HG03064 (cell line): ENCODE measurements at regions not wholly inside any gene's neighbourhood (a gene's known extent, or its start where the extent isn't known, plus 50 kb on each side); places are given as distances from the start of the nearest gene placed in this dataset.
A peak's percentile ranks its signal among the peaks of the same experiment; 100 is the strongest.
"Not testable (repeated sequence)": the region's sequence is repeated elsewhere in the genome, so short reads cannot be mapped to it uniquely, and the experiment has no call there.

Source experiments
- ATAC-seq: cut with Tn5 transposase; IDR thresholded peaks from one replicate; pipeline ENCODE4 v1.9.1; 2021; ENCODE audit warnings: low read depth; ENCODE audit not compliant: unreplicated experiment

GRCh38 chr1:101185421-101185820 lies 51.4 kb upstream of the S1PR1 start:
- ATAC-seq: no peak

GRCh38 chr1:101183388-101183699 lies 53.5 kb upstream of the S1PR1 start:
- ATAC-seq: no peak

- no peak for ATAC-seq
These were observed 54.0 kb upstream of the S1PR1 start for GRCh38 chr1:101182627-101183387.

- no peak for ATAC-seq
These were observed 54.9 kb upstream of the S1PR1 start for GRCh38 chr1:101181930-101182329.

- peak; percentile 94 for ATAC-seq
These were observed 57.9 kb upstream of the S1PR1 start for GRCh38 chr1:101178688-101179491.

- ATAC-seq: no peak
These were observed 58.5 kb upstream of the S1PR1 start for GRCh38 chr1:101178341-101178687.

GRCh38 chr1:101175886-101176285 lies 60.9 kb upstream of the S1PR1 start:
- ATAC-seq: no peak

- ATAC-seq: no peak
These were observed 61.4 kb upstream of the S1PR1 start for GRCh38 chr1:101175466-101175865.

- ATAC-seq: no peak
These were observed 62.1 kb upstream of the S1PR1 start for GRCh38 chr1:101174722-101175121.

- not testable (repeated sequence) for ATAC-seq
These were observed 62.5 kb upstream of the S1PR1 start for GRCh38 chr1:101174298-101174697.

- no peak for ATAC-seq
These were observed 66.2 kb upstream of the S1PR1 start for GRCh38 chr1:101170506-101171050.

- ATAC-seq: no peak
These were observed 68.9 kb upstream of the S1PR1 start for GRCh38 chr1:101167891-101168290.

GRCh38 chr1:101166583-101167120 lies 70.2 kb upstream of the S1PR1 start:
- ATAC-seq: no peak

- no peak for ATAC-seq
These were observed 70.9 kb upstream of the S1PR1 start for GRCh38 chr1:101165954-101166353.

- ATAC-seq: no peak
These were observed 71.3 kb upstream of the S1PR1 start for GRCh38 chr1:101165532-101165931.

GRCh38 chr1:101164776-101165175 lies 72.0 kb upstream of the S1PR1 start:
- ATAC-seq: no peak

GRCh38 chr1:101162736-101163735 lies 73.8 kb upstream of the S1PR1 start:
- ATAC-seq: no peak

- no peak for ATAC-seq
These were observed 74.5 kb upstream of the S1PR1 start for GRCh38 chr1:101162300-101162699.

GRCh38 chr1:101161619-101162018 lies 75.2 kb upstream of the S1PR1 start:
- ATAC-seq: no peak

GRCh38 chr1:101158424-101158823 lies 78.4 kb upstream of the S1PR1 start:
- ATAC-seq: no peak
